SU-DHL-6 (cell line): ENCODE measurements at regions not wholly inside any gene's neighbourhood (a gene's known extent, or its start where the extent isn't known, plus 50 kb on each side); places are given as distances from the start of the nearest gene placed in this dataset.

Experiments
- H2AFZ ChIP-seq: fragments of 200-600 bp; sonication (generic); 2 replicates; pipeline ENCODE4 v1.6.1; 2014; ENCODE audit warnings: low read depth, mild to moderate bottlenecking, moderate library complexity, mixed read lengths, antibody characterized with exemption, low read length; ENCODE audit not compliant: severe bottlenecking
- H3F3A ChIP-seq: fragments of 200-600 bp; shearing (Covaris generic); 2 replicates; pipeline ENCODE4 v1.6.0; 2016; ENCODE audit warnings: antibody characterized with exemption, mild to moderate bottlenecking; ENCODE audit not compliant: insufficient read depth
- H3K27ac ChIP-seq: fragments of 200-600 bp; sonication (generic); 2 replicates; pipeline ENCODE4 v1.5.1; 2016; ENCODE audit warnings: low read depth, mild to moderate bottlenecking, low read length, moderate library complexity, mixed read lengths
- H3K27me3 ChIP-seq: fragments of 200-600 bp; sonication (generic), shearing (Covaris generic); 2 replicates; pipeline ENCODE4 v1.6.0; 2014; ENCODE audit warnings: mild to moderate bottlenecking, low read length
- H3K36me3 ChIP-seq: fragments of 200-600 bp; sonication (generic); 2 replicates; pipeline ENCODE4 v1.6.1; 2014; ENCODE audit warnings: mild to moderate bottlenecking, low read length, mixed read lengths
- H3K4me2 ChIP-seq: fragments of 300-600, 200-600 bp; shearing (Covaris generic), sonication (generic); 2 replicates; pipeline ENCODE4 v1.6.0; 2014; ENCODE audit warnings: low read length, low read depth, mild to moderate bottlenecking; ENCODE audit not compliant: poor library complexity, severe bottlenecking
- H3K4me3 ChIP-seq: fragments of 200-600 bp; sonication (generic); 2 replicates; pipeline ENCODE4 v1.5.1; 2014; ENCODE audit warnings: antibody characterized with exemption, low read length, mild to moderate bottlenecking, mixed read lengths; ENCODE audit not compliant: insufficient read depth, poor library complexity, severe bottlenecking
- H3K79me2 ChIP-seq: fragments of 200-600 bp; sonication (generic); 2 replicates; pipeline ENCODE4 v1.6.1; 2014; ENCODE audit warnings: mild to moderate bottlenecking, low read length, moderate library complexity; ENCODE audit not compliant: insufficient read depth
- H3K9ac ChIP-seq: fragments of 200-600 bp; sonication (generic); 2 replicates; pipeline ENCODE4 v1.7.0; 2014; ENCODE audit warnings: mild to moderate bottlenecking, low read length
- H3K9me2 ChIP-seq: fragments of 200-600 bp; sonication (generic); replicated peaks from 2 replicates; pipeline ENCODE4 v1.6.1; 2014; ENCODE audit warnings: low read length; ENCODE audit not compliant: insufficient read depth
- H3K9me3 ChIP-seq: fragments of 200-600 bp; sonication (generic); 2 replicates; pipeline ENCODE4 v1.6.1; 2014; ENCODE audit warnings: low read length, mixed read lengths; ENCODE audit not compliant: insufficient read depth
- H4K20me1 ChIP-seq: fragments of 200-600 bp; sonication (generic); 2 replicates; pipeline ENCODE4 v1.6.1; 2014; ENCODE audit warnings: low read depth, mild to moderate bottlenecking, antibody characterized with exemption, low read length, moderate library complexity, mixed read lengths
- EZH2phosphoT487 ChIP-seq: fragments of 200-600 bp; sonication (generic), shearing (Covaris generic); conservative IDR thresholded peaks from 2 replicates; pipeline ENCODE4 v1.6.1; 2018; ENCODE audit warnings: mild to moderate bottlenecking, antibody characterized with exemption, low read length, moderate library complexity, mixed read lengths
- TF ChIP-seq, protein P1 (sequence below): fragments of 200-600 bp; sonication (generic); IDR thresholded peaks from one replicate; pipeline ENCODE4 v1.5.1; 2017; ENCODE audit warnings: antibody characterized with exemption, mild to moderate bottlenecking, low read length, moderate library complexity; ENCODE audit not compliant: insufficient read depth, poor library complexity, severe bottlenecking

DNA sequence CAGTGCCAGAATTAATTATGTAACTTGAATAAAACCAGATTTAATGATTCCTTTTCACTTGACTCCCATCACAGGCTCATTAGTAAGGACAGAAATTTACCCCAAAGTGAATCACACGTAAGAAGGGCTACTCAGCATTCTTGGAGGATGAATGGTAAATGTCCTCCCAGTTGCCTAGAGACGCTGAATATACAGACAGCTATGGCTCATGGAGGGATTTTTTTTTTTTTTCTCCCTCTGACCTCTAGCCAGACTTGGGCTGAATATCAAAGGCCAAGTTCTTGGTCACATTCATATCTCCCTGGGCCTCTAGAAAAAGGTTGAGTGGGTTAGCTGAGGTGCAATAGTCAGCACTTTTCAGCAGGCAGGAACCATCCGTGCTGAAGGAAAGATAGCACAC, 77.5 kb downstream of the PHLDA1 start:
- H2AFZ ChIP-seq, result no peak overlapping the region
- H3K27me3 ChIP-seq, result no peaks in the 10 kb centered on the region
- no peak overlapping the region for H3K27ac ChIP-seq
- no peak overlapping the region for H3K4me2 ChIP-seq
- H3K9me3 ChIP-seq, result no peaks in the 10 kb centered on the region
- H3K79me2 ChIP-seq, result no peaks in the 10 kb centered on the region
- no peak overlapping the region for H3K9ac ChIP-seq
- H3K9me2 ChIP-seq, result no peaks in the 10 kb centered on the region
- H3F3A ChIP-seq, result no peaks in the 10 kb centered on the region
- H3K4me3 ChIP-seq, result no peak overlapping the region
- no peaks in the 10 kb centered on the region for H3K36me3 ChIP-seq
- H4K20me1 ChIP-seq, result no peaks in the 10 kb centered on the region
- TF ChIP-seq, protein P1, sequence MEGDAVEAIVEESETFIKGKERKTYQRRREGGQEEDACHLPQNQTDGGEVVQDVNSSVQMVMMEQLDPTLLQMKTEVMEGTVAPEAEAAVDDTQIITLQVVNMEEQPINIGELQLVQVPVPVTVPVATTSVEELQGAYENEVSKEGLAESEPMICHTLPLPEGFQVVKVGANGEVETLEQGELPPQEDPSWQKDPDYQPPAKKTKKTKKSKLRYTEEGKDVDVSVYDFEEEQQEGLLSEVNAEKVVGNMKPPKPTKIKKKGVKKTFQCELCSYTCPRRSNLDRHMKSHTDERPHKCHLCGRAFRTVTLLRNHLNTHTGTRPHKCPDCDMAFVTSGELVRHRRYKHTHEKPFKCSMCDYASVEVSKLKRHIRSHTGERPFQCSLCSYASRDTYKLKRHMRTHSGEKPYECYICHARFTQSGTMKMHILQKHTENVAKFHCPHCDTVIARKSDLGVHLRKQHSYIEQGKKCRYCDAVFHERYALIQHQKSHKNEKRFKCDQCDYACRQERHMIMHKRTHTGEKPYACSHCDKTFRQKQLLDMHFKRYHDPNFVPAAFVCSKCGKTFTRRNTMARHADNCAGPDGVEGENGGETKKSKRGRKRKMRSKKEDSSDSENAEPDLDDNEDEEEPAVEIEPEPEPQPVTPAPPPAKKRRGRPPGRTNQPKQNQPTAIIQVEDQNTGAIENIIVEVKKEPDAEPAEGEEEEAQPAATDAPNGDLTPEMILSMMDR, result no peak
- no peak for TF ChIP-seq EZH2phosphoT487

DNA sequence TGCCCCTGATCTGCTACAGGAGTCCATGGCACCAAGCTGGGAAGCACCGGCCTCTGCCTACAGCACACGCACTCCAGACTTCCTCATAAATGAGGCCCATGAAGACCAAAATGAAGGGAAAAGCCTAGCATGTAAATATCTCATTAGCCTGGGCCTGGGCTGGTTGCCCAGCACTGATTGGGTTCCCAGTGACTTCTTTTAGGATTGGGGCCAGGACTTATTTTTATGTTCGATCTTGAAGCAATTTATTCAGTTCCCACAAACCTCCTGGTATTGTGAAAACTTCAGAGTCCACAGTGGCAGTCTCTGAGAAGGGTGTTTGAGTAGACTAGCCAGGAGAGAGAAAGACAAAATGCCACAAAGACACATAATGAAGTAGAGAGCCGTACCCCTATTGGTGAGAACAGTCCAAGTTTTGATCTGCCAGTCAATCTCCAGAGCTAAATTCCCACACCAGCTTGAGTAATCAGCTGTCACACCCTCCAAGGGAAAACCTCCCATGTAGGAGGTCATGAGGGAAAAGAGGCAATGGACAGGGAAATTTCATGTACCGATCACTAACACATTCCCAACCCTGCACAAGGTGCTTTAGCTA, 78.2 kb downstream of the PHLDA1 start:
- Histone ChIP-seq H3K27ac (no peak overlapping the region), H3K9me2 (no peaks in the 10 kb centered on the region), H3K79me2 (no peaks in the 10 kb centered on the region), H3K27me3 (no peaks in the 10 kb centered on the region), H2AFZ (no peak overlapping the region), H3K9me3 (no peaks in the 10 kb centered on the region), H3K9ac (no peak overlapping the region), H3K36me3 (no peaks in the 10 kb centered on the region), H3K4me3 (no peak overlapping the region), H3F3A (no peaks in the 10 kb centered on the region), H4K20me1 (no peaks in the 10 kb centered on the region), H3K4me2 (no peak overlapping the region)
- no peak for TF ChIP-seq EZH2phosphoT487
- TF ChIP-seq, protein P1, result no peak

DNA sequence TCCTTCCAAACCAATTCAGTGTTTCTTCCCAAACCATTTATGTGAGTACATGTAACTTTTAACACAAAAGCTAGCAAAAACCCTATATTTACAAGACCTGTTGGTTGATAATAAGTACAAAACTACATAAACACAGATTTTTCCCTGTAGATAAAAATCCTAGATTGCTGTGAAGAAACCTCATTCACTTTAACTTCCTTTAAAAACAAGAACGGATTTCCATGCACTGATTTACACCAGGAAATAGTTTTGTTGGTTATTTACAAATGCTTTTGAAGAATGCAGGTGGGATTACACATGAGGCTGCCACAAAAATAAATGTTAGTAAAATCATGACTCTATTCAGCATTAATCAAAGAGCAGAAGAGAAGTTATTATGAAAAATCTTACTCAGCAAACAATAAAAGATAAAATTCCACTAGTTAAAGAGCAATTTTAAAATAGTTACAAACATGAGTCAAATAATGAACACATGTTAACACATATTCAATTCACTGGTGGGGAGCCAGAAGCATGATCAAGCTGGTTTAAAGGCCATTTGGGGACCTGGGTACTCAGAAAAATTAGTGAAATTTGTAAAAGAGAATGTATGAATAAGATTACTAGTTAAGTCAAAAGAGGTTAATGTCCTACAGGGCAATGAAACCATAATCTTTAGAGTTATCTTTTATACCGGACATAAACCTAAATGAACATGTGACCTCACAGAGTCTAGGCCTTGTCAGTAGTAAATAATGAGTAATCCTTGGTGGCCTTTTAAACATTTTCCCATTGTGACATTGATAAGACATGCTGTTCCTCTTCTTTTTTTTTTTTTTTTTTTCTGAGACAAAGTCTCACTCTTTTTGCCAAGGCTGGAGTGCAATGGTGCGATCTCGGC, 79.9 kb downstream of the PHLDA1 start:
- Histone ChIP-seq H3K79me2 (no peaks in the 10 kb centered on the region), H3K9ac (no peak overlapping the region), H3K4me2 (no peak overlapping the region), H3K4me3 (no peak overlapping the region), H4K20me1 (no peaks in the 10 kb centered on the region), H3K9me3 (no peaks in the 10 kb centered on the region), H3K36me3 (no peaks in the 10 kb centered on the region), H3K27ac (no peak overlapping the region), H3K27me3 (no peaks in the 10 kb centered on the region), H3K9me2 (no peaks in the 10 kb centered on the region), H3F3A (no peaks in the 10 kb centered on the region), H2AFZ (no peak overlapping the region)
- TF ChIP-seq, protein P1, result no peak
- TF ChIP-seq EZH2phosphoT487, result no peak
